Lung (tissue), 11 donors: ENCODE measurements at regions not wholly inside any gene's neighbourhood (a gene's known extent, or its start where the extent isn't known, plus 50 kb on each side); places are given as distances from the start of the nearest gene placed in this dataset.

Experiments
- ATAC-seq: fragments of 200-7000 bp; cut with Tn5 transposase; one replicate; pipeline ENCODE4 v1.9.1; 2020; ENCODE audit warnings: moderate number of reproducible peaks; ENCODE audit not compliant: insufficient read depth, low FRiP score
- DNase-seq, 3 donors: peaks; one replicate each; pipeline ENCODE4 v3.0.0-alpha.2; 2013 to 2017
- H3K27ac ChIP-seq, 2 donors: one replicate each; pipeline ENCODE4 v1.5.1; 2013; ENCODE audit warnings: mild to moderate bottlenecking in 2 of 2, moderate library complexity in 2 of 2, control low read depth in 1 of 2, inconsistent platforms in 1 of 2, low read depth in 1 of 2, low read length in 1 of 2
- H3K27me3 ChIP-seq, 3 donors: one replicate each; pipeline ENCODE4 v1.5.1; 2013; ENCODE audit warnings: low read length in 2 of 3; ENCODE audit not compliant: control insufficient read depth in 3 of 3, insufficient read depth in 3 of 3
- H3K36me3 ChIP-seq, 4 donors: one replicate each; pipeline ENCODE4 v1.5.1; 2013; ENCODE audit warnings: low read length in 4 of 4, mild to moderate bottlenecking in 1 of 4, moderate library complexity in 1 of 4; ENCODE audit not compliant: control insufficient read depth in 4 of 4, insufficient read depth in 4 of 4
- H3K4me1 ChIP-seq, 5 donors: one replicate each; pipeline ENCODE4 v1.5.1; 2013; ENCODE audit warnings: low read length in 5 of 5, mild to moderate bottlenecking in 2 of 5, moderate library complexity in 1 of 5; ENCODE audit not compliant: control insufficient read depth in 5 of 5, insufficient read depth in 5 of 5
- H3K4me3 ChIP-seq: one replicate; pipeline ENCODE4 v1.5.1; 2013; ENCODE audit warnings: mild to moderate bottlenecking, control low read depth, moderate library complexity
- H3K9ac ChIP-seq, 2 donors: one replicate each; pipeline ENCODE4 v1.5.1; 2013; ENCODE audit warnings: low read length in 2 of 2, control low read depth in 1 of 2; ENCODE audit not compliant: insufficient read depth in 1 of 2
- H3K9me3 ChIP-seq, 4 donors: one replicate each; pipeline ENCODE4 v1.5.1; 2013; ENCODE audit warnings: low read length in 3 of 4, mild to moderate bottlenecking in 1 of 4, moderate library complexity in 1 of 4; ENCODE audit not compliant: control insufficient read depth in 4 of 4, insufficient read depth in 3 of 4
- CTCF ChIP-seq: IDR thresholded peaks from 2 replicates; pipeline ENCODE4 v1.5.1; 2012; ENCODE audit warnings: mild to moderate bottlenecking; ENCODE audit errors: control extremely low read depth, extremely low read depth
- WGBS, 2 donors: extraction: QIAGEN DNeasy Blood & Tissue Kit; methylation state at CpG; one replicate each; pipeline ENCODE4 v1.1.7; 2013; 5-methylcytosine and 5-hydroxymethylcytosine counted together
- donor health status: control.
- donor health status: control.
- donor health status: Bipolar disorder and iron deficiency.
- donor health status: healthy.
- donor health status: DM: yes; HTN: yes; CAD: no.

- TF ChIP-seq CTCF: no peak
- H3K27me3 ChIP-seq: peaks cover 0 to 4% (median 0%) of the 10 kb centered on the region in 3 donors
- H3K27ac ChIP-seq: no peak overlapping the region
- no peak for DNase-seq
- 44 to 78% methylated on average over 4 of the region's 4 CpGs for WGBS, 2 donors
- H3K4me3 ChIP-seq: no peak overlapping the region
- no peak for ATAC-seq
- H3K4me1 ChIP-seq: no peaks in the 10 kb centered on the region
- no peak overlapping the region for H3K9ac ChIP-seq
- peaks cover 0 to 2% (median 0%) of the 10 kb centered on the region in 4 donors for H3K9me3 ChIP-seq
- no peaks in the 10 kb centered on the region for H3K36me3 ChIP-seq
These were observed 414.4 kb downstream of the SFMBT2 start for GRCh38 chr10:6996431-6996830.

GRCh38 chr10:6995831-6996230, 415.0 kb downstream of the SFMBT2 start:
- no peak for DNase-seq
- H3K36me3 ChIP-seq: no peaks in the 10 kb centered on the region
- no peak overlapping the region for H3K4me3 ChIP-seq
- no peak overlapping the region for H3K9ac ChIP-seq
- TF ChIP-seq CTCF: no peak
- no peaks in the 10 kb centered on the region for H3K4me1 ChIP-seq
- peaks cover 0 to 4% (median 0%) of the 10 kb centered on the region in 3 donors for H3K27me3 ChIP-seq
- H3K27ac ChIP-seq: no peak overlapping the region
- peaks cover 0 to 2% (median 0%) of the 10 kb centered on the region in 4 donors for H3K9me3 ChIP-seq
- 38 to 47% methylated on average over 4 of the region's 4 CpGs for WGBS, 2 donors
- ATAC-seq: no peak

- no peak overlapping the region for H3K9ac ChIP-seq
- H3K36me3 ChIP-seq: no peaks in the 10 kb centered on the region
- WGBS, 2 donors: 82 to 88% methylated on average over 3 of the region's 3 CpGs
- no peak for TF ChIP-seq CTCF
- H3K4me3 ChIP-seq: no peak overlapping the region
- peaks cover 0 to 4% (median 0%) of the 10 kb centered on the region in 3 donors for H3K27me3 ChIP-seq
- H3K4me1 ChIP-seq: no peaks in the 10 kb centered on the region
- ATAC-seq (no peak), DNase-seq (no peak)
- H3K27ac ChIP-seq: no peak overlapping the region
- peaks cover 0 to 2% (median 0%) of the 10 kb centered on the region in 4 donors for H3K9me3 ChIP-seq
These were observed 415.3 kb upstream of the PRKCQ start for GRCh38 chr10:6995341-6995740.

- no peak for DNase-seq
- H3K36me3 ChIP-seq: no peaks in the 10 kb centered on the region
- TF ChIP-seq CTCF: no peak
- peaks cover 0 to 2% (median 0%) of the 10 kb centered on the region in 4 donors for H3K9me3 ChIP-seq
- H3K27ac ChIP-seq: no peak overlapping the region
- peaks cover 0 to 4% (median 0%) of the 10 kb centered on the region in 3 donors for H3K27me3 ChIP-seq
- H3K4me1 ChIP-seq: peaks cover 0 to 10% (median 0%) of the 10 kb centered on the region in 5 donors
- no peak overlapping the region for H3K4me3 ChIP-seq
- H3K9ac ChIP-seq: no peak overlapping the region
- ATAC-seq: no peak
These were observed 410.8 kb upstream of the PRKCQ start for GRCh38 chr10:6990891-6991290.
